Fibroblast of mammary gland (primary cell): ENCODE measurements at regions not wholly inside any gene's neighbourhood (a gene's known extent, or its start where the extent isn't known, plus 50 kb on each side); places are given as distances from the start of the nearest gene placed in this dataset.

Experiments
- DNase-seq: peaks from one replicate; pipeline ENCODE4 v3.0.0-alpha.2; 2010; ENCODE audit warnings: low read depth
- H3K4me3 ChIP-seq: 2 replicates; pipeline ENCODE4 v1.5.1; 2011; ENCODE audit warnings: low read depth, mild to moderate bottlenecking, low read length, moderate library complexity; ENCODE audit not compliant: control insufficient read depth
- TF ChIP-seq, protein P1 (sequence below): conservative IDR thresholded peaks from 2 replicates; pipeline ENCODE4 v1.5.1; 2011; ENCODE audit warnings: low read depth, low read length, inconsistent platforms; ENCODE audit not compliant: control insufficient read depth, insufficient read depth

DNA sequence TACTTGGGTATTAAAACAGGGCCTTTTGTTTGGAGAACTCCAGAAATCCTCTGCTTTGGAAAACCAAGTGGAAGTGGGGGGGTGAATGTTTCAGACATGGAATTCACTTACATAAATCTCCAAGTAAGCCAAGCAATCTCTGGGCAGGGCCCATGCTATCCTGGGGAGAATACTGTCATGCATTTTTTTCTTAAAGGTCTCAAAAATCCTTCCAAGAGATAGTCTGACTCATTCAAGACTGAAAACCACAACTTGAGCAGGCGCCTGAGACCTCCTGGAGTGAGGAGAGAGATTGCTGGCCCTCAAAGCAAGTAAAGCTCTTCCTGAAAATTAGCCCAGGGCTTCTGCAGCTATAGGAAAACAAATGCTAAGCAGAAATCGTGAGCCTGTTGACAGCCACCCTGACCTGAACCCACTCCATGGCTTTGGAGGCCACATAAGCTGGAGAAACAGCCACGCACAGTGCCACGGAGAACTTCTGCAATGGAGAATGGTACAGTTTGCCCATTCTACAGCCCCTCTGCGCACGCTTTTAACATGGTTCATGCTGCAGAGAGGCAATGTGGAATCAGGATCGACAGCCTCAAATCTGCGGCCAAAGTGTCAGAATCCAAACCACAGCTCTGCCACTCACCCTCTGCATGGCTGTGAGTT is 203.1 kb upstream of the AUTS2 start:
- peak; percentile 95 for DNase-seq
- H3K4me3 ChIP-seq = no peak overlapping the region
- TF ChIP-seq, protein P1, sequence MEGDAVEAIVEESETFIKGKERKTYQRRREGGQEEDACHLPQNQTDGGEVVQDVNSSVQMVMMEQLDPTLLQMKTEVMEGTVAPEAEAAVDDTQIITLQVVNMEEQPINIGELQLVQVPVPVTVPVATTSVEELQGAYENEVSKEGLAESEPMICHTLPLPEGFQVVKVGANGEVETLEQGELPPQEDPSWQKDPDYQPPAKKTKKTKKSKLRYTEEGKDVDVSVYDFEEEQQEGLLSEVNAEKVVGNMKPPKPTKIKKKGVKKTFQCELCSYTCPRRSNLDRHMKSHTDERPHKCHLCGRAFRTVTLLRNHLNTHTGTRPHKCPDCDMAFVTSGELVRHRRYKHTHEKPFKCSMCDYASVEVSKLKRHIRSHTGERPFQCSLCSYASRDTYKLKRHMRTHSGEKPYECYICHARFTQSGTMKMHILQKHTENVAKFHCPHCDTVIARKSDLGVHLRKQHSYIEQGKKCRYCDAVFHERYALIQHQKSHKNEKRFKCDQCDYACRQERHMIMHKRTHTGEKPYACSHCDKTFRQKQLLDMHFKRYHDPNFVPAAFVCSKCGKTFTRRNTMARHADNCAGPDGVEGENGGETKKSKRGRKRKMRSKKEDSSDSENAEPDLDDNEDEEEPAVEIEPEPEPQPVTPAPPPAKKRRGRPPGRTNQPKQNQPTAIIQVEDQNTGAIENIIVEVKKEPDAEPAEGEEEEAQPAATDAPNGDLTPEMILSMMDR = no peak

DNA sequence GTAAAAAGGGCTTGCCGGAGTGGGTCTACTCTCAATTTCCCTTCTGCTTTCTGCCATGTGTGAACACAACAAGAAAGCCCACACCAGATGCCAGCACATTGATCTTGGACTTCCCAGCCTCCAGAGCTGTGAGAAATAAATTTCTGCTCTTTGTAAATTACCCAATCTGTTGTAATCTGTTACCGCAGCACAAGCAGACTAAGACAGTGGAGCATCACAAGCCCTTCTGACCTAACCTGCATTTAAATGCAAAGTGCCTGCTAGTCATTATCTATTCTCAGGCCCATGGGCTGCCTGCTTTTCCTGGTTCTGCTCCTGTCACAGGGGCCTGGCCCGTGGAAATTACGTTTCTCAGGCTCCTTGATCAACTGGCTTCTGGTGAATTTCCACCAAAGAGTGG is 199.3 kb upstream of the AUTS2 start:
- DNase-seq = peak; percentile 21
- TF ChIP-seq, protein P1 = no peak
- no peak overlapping the region for H3K4me3 ChIP-seq

DNA sequence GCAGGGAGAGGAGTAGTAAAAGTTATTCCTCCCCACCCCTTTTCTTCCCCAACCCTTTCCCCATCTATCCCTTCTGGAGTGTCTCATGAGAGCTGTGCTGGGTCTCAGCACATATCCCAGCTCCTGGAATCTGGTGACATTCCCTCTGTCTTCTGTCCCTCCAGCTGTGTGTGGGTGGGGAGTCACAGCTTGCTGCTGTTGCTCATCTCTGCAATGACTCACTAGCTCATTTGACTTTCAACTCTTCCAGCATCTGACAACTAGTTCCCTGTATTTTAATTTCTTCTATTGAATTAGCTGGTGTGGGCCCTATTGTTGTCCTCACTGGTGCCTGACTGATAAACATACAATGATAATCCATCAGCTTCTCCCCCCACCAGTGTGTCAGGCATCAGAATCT is 198.9 kb upstream of the AUTS2 start:
- H3K4me3 ChIP-seq = no peak overlapping the region
- TF ChIP-seq, protein P1 = no peak
- DNase-seq = peak; percentile 82

DNA sequence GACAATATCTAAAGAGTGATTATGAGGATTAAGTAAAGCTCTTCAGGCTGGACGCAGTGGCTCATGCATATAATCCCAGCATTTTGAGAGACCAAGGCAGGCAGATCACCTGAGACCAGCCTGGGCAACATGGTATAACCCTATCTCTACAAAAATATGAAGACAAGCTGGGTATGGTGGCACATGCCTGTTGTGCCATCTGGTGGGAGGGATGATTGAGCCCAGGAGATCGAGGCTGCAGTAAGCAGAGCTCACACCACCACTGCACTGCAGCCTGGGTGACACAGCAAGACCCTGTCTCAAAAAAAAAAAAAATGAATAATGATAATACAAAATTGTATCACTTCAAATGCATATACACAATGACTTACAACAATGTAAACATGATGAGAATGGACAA is 195.6 kb upstream of the AUTS2 start:
- TF ChIP-seq, protein P1 = no peak
- DNase-seq = no peak
- no peak overlapping the region for H3K4me3 ChIP-seq

DNA sequence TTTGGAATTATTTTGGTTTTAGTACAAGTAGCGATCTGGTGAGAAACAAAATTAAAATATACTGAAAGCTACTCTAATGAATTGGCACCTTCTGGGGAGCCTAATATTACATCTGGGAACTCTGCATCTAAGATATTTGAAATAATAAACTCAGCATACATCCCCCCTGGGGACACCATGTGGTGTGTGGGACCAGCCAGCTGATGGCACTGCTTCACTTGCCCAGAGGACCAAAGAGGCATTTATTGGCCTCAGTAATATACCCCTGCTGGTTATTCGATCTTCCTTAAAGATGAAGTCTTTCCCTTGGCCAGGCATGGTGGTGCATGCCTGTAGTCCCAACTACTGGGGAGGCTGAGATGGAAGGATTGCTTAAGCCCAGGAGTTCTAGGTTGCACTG is 195.1 kb upstream of the AUTS2 start:
- peak; percentile 16 for DNase-seq
- TF ChIP-seq, protein P1 = peak; percentile 6
- H3K4me3 ChIP-seq = no peak overlapping the region

DNA sequence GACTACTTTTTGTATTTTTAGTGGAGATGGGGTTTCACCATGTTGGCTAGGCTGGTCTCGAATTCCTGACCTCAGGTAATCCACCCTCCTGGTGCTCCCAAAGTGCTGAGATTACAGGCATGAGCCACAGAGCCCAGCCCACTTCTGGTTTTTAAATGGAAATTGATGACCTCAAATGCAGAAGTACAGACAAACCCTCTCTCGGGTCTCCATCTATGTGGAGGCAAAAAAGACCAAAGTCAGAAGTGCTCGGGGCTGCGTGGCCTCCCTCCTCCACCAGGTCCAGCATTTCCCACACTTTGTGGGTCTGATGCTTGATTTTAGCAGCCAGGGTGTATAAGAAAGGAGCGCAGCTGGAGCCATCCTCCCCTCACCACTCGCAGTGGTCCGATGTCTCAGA is 187.3 kb upstream of the AUTS2 start:
- no peak overlapping the region for H3K4me3 ChIP-seq
- DNase-seq = no peak
- TF ChIP-seq, protein P1 = no peak

DNA sequence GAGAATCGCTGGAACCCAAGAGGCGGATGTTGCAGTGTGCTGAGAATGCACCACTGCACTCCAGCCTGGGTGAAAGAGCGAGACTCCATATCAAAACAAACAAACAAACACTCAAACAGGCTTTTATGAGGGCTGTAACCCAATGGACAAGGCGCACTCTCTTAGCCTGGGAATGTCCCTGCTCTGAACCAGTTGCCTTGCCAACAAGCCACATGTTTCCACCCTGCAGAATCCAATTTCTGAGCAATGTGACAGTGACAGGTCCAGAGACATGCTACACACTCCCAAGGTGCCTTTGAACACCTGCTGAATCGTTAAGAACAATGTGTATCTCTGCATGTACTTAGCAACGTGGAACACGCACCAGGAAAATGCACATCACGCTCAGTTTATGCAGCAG is 186.8 kb upstream of the AUTS2 start:
- TF ChIP-seq, protein P1 = no peak
- H3K4me3 ChIP-seq = no peak overlapping the region
- DNase-seq = no peak
